ENCODE measurements at regions not wholly inside any gene's neighbourhood (a gene's known extent, or its start where the extent isn't known, plus 50 kb on each side); places are given as distances from the start of the nearest gene placed in this dataset.

DNA sequence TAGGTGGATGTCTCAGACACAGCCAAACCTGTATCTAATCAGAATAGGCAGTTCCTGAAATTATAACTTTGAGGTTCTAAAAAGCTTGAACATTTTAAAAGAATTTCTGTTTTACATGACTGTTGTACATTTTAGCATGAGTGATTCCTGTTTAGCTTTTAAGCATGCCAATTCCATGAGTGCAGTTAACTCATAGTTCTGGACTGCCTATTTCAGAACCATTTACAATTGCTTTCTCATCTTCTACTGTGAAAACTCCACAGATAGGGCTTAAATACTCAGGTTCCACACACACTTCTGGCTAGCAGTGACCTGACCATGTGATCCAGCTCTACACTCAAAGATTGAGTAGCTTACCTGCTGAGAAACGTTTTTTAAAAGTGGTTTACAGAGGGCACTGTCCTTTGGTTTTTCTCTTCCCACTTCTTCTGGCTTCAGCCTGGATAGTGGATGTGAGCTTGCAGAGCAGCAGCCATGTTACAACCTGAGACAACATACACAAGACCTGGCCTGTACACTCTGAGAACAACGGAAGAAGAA lies 280.8 kb downstream of the ANKRD50 start:
- H3K9me3 ChIP-seq (replicated peaks; ENCODE audit: insufficient read depth, low read length), result no peaks in the 10 kb centered on the region
- no peak overlapping the region for H3K4me2 ChIP-seq (ENCODE audit: low read depth, low read length)
- no peak for DNase-seq
- H2AFZ ChIP-seq (ENCODE audit: low read length), result no peak overlapping the region
- no peak overlapping the region for H3K9ac ChIP-seq (ENCODE audit: low read length)
- no peaks in the 10 kb centered on the region for H3K4me1 ChIP-seq (ENCODE audit: low read length)
- no peak overlapping the region for H3K4me3 ChIP-seq (ENCODE audit: low read length)
- no peak overlapping the region for H3K27ac ChIP-seq (ENCODE audit: low read length)
- no peaks in the 10 kb centered on the region for H4K20me1 ChIP-seq (ENCODE audit: insufficient read depth, low read length)
- no peaks in the 10 kb centered on the region for H3K79me2 ChIP-seq (ENCODE audit: low read length)
- no peaks in the 10 kb centered on the region for H3K9me2 ChIP-seq (replicated peaks; ENCODE audit: insufficient read depth, low read length)
- no peaks in the 10 kb centered on the region for H3K27me3 ChIP-seq (replicated peaks; ENCODE audit: insufficient read depth, low read length)
- H3F3A ChIP-seq (ENCODE audit: insufficient read depth, low read length), result no peaks in the 10 kb centered on the region
- no peaks in the 10 kb centered on the region for H3K36me3 ChIP-seq (replicated peaks; ENCODE audit: insufficient read depth, low read length)
- TF ChIP-seq EZH2 (optimal IDR thresholded peaks at IDR 0.05; ENCODE audit: low read depth, low read length), result no peak
- TF ChIP-seq, protein P1, sequence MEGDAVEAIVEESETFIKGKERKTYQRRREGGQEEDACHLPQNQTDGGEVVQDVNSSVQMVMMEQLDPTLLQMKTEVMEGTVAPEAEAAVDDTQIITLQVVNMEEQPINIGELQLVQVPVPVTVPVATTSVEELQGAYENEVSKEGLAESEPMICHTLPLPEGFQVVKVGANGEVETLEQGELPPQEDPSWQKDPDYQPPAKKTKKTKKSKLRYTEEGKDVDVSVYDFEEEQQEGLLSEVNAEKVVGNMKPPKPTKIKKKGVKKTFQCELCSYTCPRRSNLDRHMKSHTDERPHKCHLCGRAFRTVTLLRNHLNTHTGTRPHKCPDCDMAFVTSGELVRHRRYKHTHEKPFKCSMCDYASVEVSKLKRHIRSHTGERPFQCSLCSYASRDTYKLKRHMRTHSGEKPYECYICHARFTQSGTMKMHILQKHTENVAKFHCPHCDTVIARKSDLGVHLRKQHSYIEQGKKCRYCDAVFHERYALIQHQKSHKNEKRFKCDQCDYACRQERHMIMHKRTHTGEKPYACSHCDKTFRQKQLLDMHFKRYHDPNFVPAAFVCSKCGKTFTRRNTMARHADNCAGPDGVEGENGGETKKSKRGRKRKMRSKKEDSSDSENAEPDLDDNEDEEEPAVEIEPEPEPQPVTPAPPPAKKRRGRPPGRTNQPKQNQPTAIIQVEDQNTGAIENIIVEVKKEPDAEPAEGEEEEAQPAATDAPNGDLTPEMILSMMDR (IDR thresholded peaks at IDR 0.05; ENCODE audit: low read length), result no peak
- TF ChIP-seq EZH2phosphoT487 (IDR thresholded peaks at IDR 0.05; ENCODE audit: low read length), result no peak

DNA sequence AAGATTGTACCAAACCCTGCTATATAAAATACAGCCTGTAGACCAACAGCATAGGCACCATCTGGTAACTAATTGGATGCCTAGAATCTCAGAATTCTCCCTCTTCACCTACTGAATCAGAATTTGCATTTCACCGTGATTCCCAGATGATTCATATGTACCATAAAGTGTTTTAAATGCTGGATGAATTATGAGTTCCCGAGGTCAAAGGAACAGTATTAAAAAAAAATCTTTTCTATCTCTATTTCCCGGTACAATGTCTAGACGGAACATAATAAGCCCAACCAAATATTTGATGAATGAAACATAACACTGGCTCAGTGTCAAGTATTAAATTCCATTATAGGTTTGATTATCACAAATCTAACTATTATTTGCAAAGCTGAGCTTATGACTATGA lies 280.0 kb downstream of the ANKRD50 start:
- no peak for DNase-seq
- no peaks in the 10 kb centered on the region for H3K36me3 ChIP-seq (replicated peaks; ENCODE audit: insufficient read depth, low read length)
- no peak overlapping the region for H3K4me2 ChIP-seq (ENCODE audit: low read depth, low read length)
- H3K4me1 ChIP-seq (ENCODE audit: low read length), result no peaks in the 10 kb centered on the region
- no peaks in the 10 kb centered on the region for H3K79me2 ChIP-seq (ENCODE audit: low read length)
- no peak overlapping the region for H2AFZ ChIP-seq (ENCODE audit: low read length)
- no peak overlapping the region for H3K9ac ChIP-seq (ENCODE audit: low read length)
- H3K9me3 ChIP-seq (replicated peaks; ENCODE audit: insufficient read depth, low read length), result no peaks in the 10 kb centered on the region
- no peak overlapping the region for H3K27ac ChIP-seq (ENCODE audit: low read length)
- no peaks in the 10 kb centered on the region for H3K9me2 ChIP-seq (replicated peaks; ENCODE audit: insufficient read depth, low read length)
- TF ChIP-seq, protein P1 (IDR thresholded peaks at IDR 0.05; ENCODE audit: low read length), result no peak
- TF ChIP-seq EZH2phosphoT487 (IDR thresholded peaks at IDR 0.05; ENCODE audit: low read length) (no peak), EZH2 (optimal IDR thresholded peaks at IDR 0.05; ENCODE audit: low read depth, low read length) (no peak)
- no peaks in the 10 kb centered on the region for H3F3A ChIP-seq (ENCODE audit: insufficient read depth, low read length)
- H4K20me1 ChIP-seq (ENCODE audit: insufficient read depth, low read length), result no peaks in the 10 kb centered on the region
- H3K4me3 ChIP-seq (ENCODE audit: low read length), result no peak overlapping the region
- H3K27me3 ChIP-seq (replicated peaks; ENCODE audit: insufficient read depth, low read length), result no peaks in the 10 kb centered on the region

DNA sequence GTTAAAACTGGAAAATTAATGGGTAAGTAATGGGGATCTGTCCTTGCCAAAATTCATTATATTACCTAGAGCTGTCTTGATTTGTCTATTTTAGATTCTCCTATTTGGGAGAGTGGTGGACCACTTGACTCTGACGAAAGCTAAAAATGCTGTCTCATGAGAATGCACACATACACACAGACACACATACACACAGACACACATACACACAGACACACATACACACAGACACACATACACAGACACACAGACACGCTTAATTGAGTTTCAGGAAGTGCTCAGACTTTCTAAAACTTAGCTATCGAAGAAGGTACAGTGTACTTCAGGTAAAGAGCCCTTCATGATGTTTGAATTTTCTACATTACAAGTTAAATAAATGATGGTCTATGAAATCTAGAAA lies 279.5 kb downstream of the ANKRD50 start:
- TF ChIP-seq EZH2phosphoT487 (IDR thresholded peaks at IDR 0.05; ENCODE audit: low read length), result no peak
- no peak for TF ChIP-seq EZH2 (optimal IDR thresholded peaks at IDR 0.05; ENCODE audit: low read depth, low read length)
- TF ChIP-seq, protein P1 (IDR thresholded peaks at IDR 0.05; ENCODE audit: low read length), result no peak

More for the DNA sequence above, 279.5 kb downstream of the ANKRD50 start:
- no peaks in the 10 kb centered on the region for H3K4me1 ChIP-seq (ENCODE audit: low read length)
- H4K20me1 ChIP-seq (ENCODE audit: insufficient read depth, low read length), result no peaks in the 10 kb centered on the region
- H3K9me2 ChIP-seq (replicated peaks; ENCODE audit: insufficient read depth, low read length), result no peaks in the 10 kb centered on the region
- no peaks in the 10 kb centered on the region for H3F3A ChIP-seq (ENCODE audit: insufficient read depth, low read length)
- no peak overlapping the region for H3K27ac ChIP-seq (ENCODE audit: low read length)
- H3K79me2 ChIP-seq (ENCODE audit: low read length), result no peaks in the 10 kb centered on the region
- no peak overlapping the region for H3K4me3 ChIP-seq (ENCODE audit: low read length)
- no peak overlapping the region for H2AFZ ChIP-seq (ENCODE audit: low read length)
- no peak overlapping the region for H3K4me2 ChIP-seq (ENCODE audit: low read depth, low read length)
- H3K36me3 ChIP-seq (replicated peaks; ENCODE audit: insufficient read depth, low read length), result no peaks in the 10 kb centered on the region
- no peaks in the 10 kb centered on the region for H3K27me3 ChIP-seq (replicated peaks; ENCODE audit: insufficient read depth, low read length)
- H3K9me3 ChIP-seq (replicated peaks; ENCODE audit: insufficient read depth, low read length), result no peaks in the 10 kb centered on the region
- H3K9ac ChIP-seq (ENCODE audit: low read length), result no peak overlapping the region
- no peak for DNase-seq

All from MM.1S (cell line).